ENCODE measurements at regions not wholly inside any gene's neighbourhood (a gene's known extent, or its start where the extent isn't known, plus 50 kb on each side); places are given as distances from the start of the nearest gene placed in this dataset.

- CTCF ChIA-PET = no interaction called here
- no peak for DNase-seq (ENCODE audit: low read depth in 1 of 2, low spot score in 1 of 2)
These were observed 619.5 kb upstream of the FANCL start for GRCh38 chr2:58860586-58860985.

GRCh38 chr2:58856100-58856499 lies 615.0 kb upstream of the FANCL start:
- Histone ChIP-seq H3K4me1 (no peaks in the 10 kb centered on the region), H3K9me3 (peaks cover 5% of the 10 kb centered on the region; the same call in 1 of the 3 replicates), H3K4me2 (no peak overlapping the region), H3K4me3 (no peak overlapping the region), H3K27ac (no peak overlapping the region)
- ChIA-PET CTCF (no interaction called here), POLR2A (no interaction called here)
- 32% methylated on average over 6 of the region's 6 CpGs for WGBS (ENCODE audit: missing lambda C conversion rate)
- TF ChIP-seq MAZ (IDR thresholded peaks at IDR 0.05; ENCODE audit: borderline replicate concordance, low read depth, low read length) (no peak), RNF2 (IDR thresholded peaks at IDR 0.05; ENCODE audit: borderline replicate concordance, low read depth) (no peak)
- FAIRE-seq = no peak
- no peak; a peak in 1 of 6 replicates for ATAC-seq
- DNase-seq (ENCODE audit: low read depth in 1 of 2, low spot score in 1 of 2) = no peak

More at GRCh38 chr2:58860586-58860985, 619.5 kb upstream of the FANCL start:
- POLR2A ChIA-PET = no interaction called here
- H3K4me3 ChIP-seq = no peak overlapping the region
- no peak overlapping the region for H3K4me2 ChIP-seq
- no peak overlapping the region for H3K27ac ChIP-seq
- 0% methylated on average over 1 of the region's 1 CpG for WGBS (ENCODE audit: missing lambda C conversion rate)
- H3K9me3 ChIP-seq = peaks cover 5% of the 10 kb centered on the region; the same call in 2 of the 3 replicates
- no peak for TF ChIP-seq HEYL (CRISPR knock-in tag; IDR thresholded peaks at IDR 0.05)
- no peak for TF ChIP-seq CHD4 (IDR thresholded peaks at IDR 0.05; ENCODE audit: borderline replicate concordance)
- TF ChIP-seq ELK1 (IDR thresholded peaks at IDR 0.05; ENCODE audit: low read depth, low read length) = no peak
- TF ChIP-seq HMGXB4 (CRISPR knock-in tag; IDR thresholded peaks at IDR 0.05; ENCODE audit: borderline replicate concordance) = no peak
- TF ChIP-seq HOXB5 (CRISPR knock-in tag; IDR thresholded peaks at IDR 0.05) = no peak
- no peak for TF ChIP-seq SMC3 (IDR thresholded peaks at IDR 0.05)
- TF ChIP-seq GATA3 (IDR thresholded peaks at IDR 0.05; ENCODE audit: borderline replicate concordance) = no peak
- TF ChIP-seq HOXB13 (CRISPR knock-in tag; IDR thresholded peaks at IDR 0.05; ENCODE audit: low read depth) = no peak
- TF ChIP-seq RCOR1 (IDR thresholded peaks at IDR 0.05; ENCODE audit: low read depth, low read length) = no peak
- TF ChIP-seq CBX8 (IDR thresholded peaks at IDR 0.05) = no peak
- TF ChIP-seq TP53 (CRISPR knock-in tag; IDR thresholded peaks at IDR 0.05) = no peak
- TF ChIP-seq MYC (IDR thresholded peaks at IDR 0.05; ENCODE audit: borderline replicate concordance, low read length) = no peak
- no peak for TF ChIP-seq TFCP2L1 (CRISPR knock-in tag; IDR thresholded peaks at IDR 0.05)
- TF ChIP-seq RARB (CRISPR knock-in tag; IDR thresholded peaks at IDR 0.05) = no peak
- TF ChIP-seq FOSL2 (IDR thresholded peaks at IDR 0.05) = no peak
- TF ChIP-seq FOSL2 (CRISPR knock-in tag; IDR thresholded peaks at IDR 0.05) = no peak
- TF ChIP-seq NR3C1 (IDR thresholded peaks at IDR 0.05) = no peak
- TF ChIP-seq EHMT2 (IDR thresholded peaks at IDR 0.05; ENCODE audit: low read depth) = no peak
- TF ChIP-seq NFE2L2 (conservative IDR thresholded peaks at IDR 0.05; ENCODE audit: low read length) = no peak
- no peak for FAIRE-seq
- H3K4me1 ChIP-seq = no peaks in the 10 kb centered on the region
- no peak for ATAC-seq

- CTCF ChIA-PET = no interaction called here
These were observed 612.3 kb upstream of the FANCL start for GRCh38 chr2:58853420-58853819.

More at GRCh38 chr2:58853420-58853819, 612.3 kb upstream of the FANCL start:
- POLR2A ChIA-PET = no interaction called here
- FAIRE-seq = no peak
- TF ChIP-seq TP53 (CRISPR knock-in tag; IDR thresholded peaks at IDR 0.05) (no peak), ATOH8 (CRISPR knock-in tag; IDR thresholded peaks at IDR 0.05; ENCODE audit: low read depth) (no peak), HDAC2 (IDR thresholded peaks at IDR 0.05) (no peak), HOXB5 (CRISPR knock-in tag; IDR thresholded peaks at IDR 0.05) (no peak), TFCP2L1 (CRISPR knock-in tag; IDR thresholded peaks at IDR 0.05) (no peak), HES2 (IDR thresholded peaks at IDR 0.05) (no peak), KDM5A (IDR thresholded peaks at IDR 0.05) (no peak), ZNF302 (CRISPR knock-in tag; IDR thresholded peaks at IDR 0.05) (no peak), HOXA7 (CRISPR knock-in tag; IDR thresholded peaks at IDR 0.05) (no peak), POLR2AphosphoS2 (conservative IDR thresholded peaks at IDR 0.05; ENCODE audit: low read length) (no peak), RARB (CRISPR knock-in tag; IDR thresholded peaks at IDR 0.05) (no peak), KDM1A (IDR thresholded peaks at IDR 0.05; ENCODE audit: low read depth) (no peak), RFX5 (IDR thresholded peaks at IDR 0.05) (no peak), E2F6 (IDR thresholded peaks at IDR 0.05; ENCODE audit: borderline replicate concordance, low read depth) (no peak), SMC3 (IDR thresholded peaks at IDR 0.05) (no peak), GATA3 (IDR thresholded peaks at IDR 0.05; ENCODE audit: borderline replicate concordance) (no peak)
- no peak for ATAC-seq
- no peak for DNase-seq (ENCODE audit: low read depth in 1 of 2, low spot score in 1 of 2)
- no peak overlapping the region for H3K4me3 ChIP-seq
- no peak overlapping the region for H3K27ac ChIP-seq
- H3K9me3 ChIP-seq = peaks cover 5% of the 10 kb centered on the region; the same call in 1 of the 3 replicates
- no peak overlapping the region for H3K4me2 ChIP-seq
- H3K4me1 ChIP-seq = no peaks in the 10 kb centered on the region
- WGBS (ENCODE audit: missing lambda C conversion rate) = 43% methylated on average over 2 of the region's 2 CpGs

Measured in A549 (cell line).